ENCODE measurements at regions not wholly inside any gene's neighbourhood (a gene's known extent, or its start where the extent isn't known, plus 50 kb on each side); places are given as distances from the start of the nearest gene placed in this dataset.

DNA sequence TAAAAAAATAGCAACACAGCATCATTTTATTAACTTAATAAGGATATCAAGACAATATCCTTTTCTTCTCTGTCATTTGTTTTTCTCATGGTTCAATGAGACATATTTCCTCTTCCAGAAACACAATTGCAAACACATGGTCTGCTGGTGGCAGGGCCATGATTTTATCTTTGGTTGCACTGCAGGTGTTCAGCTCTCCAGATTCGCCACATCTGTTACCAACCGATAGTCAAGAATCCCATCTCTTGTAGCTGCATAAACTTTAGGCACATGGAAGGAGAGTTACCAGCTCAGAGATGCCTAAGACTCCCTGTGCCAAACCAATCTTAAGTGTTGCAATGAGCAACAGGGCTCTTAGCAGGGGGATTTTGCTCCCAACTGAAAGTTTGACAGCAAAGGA, 1303.2 kb upstream of the CELF4 start:
- TF ChIP-seq, protein P1, sequence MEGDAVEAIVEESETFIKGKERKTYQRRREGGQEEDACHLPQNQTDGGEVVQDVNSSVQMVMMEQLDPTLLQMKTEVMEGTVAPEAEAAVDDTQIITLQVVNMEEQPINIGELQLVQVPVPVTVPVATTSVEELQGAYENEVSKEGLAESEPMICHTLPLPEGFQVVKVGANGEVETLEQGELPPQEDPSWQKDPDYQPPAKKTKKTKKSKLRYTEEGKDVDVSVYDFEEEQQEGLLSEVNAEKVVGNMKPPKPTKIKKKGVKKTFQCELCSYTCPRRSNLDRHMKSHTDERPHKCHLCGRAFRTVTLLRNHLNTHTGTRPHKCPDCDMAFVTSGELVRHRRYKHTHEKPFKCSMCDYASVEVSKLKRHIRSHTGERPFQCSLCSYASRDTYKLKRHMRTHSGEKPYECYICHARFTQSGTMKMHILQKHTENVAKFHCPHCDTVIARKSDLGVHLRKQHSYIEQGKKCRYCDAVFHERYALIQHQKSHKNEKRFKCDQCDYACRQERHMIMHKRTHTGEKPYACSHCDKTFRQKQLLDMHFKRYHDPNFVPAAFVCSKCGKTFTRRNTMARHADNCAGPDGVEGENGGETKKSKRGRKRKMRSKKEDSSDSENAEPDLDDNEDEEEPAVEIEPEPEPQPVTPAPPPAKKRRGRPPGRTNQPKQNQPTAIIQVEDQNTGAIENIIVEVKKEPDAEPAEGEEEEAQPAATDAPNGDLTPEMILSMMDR (IDR thresholded peaks at IDR 0.05; ENCODE audit: low read length), result no peak
- TF ChIP-seq EZH2 (IDR thresholded peaks at IDR 0.05; ENCODE audit: borderline replicate concordance, low read length), result no peak
- Histone ChIP-seq H3K9me3 (ENCODE audit: low read length) (no peaks in the 10 kb centered on the region), H3K36me3 (ENCODE audit: insufficient read depth, low read length) (no peaks in the 10 kb centered on the region), H3K4me3 (ENCODE audit: low read depth, low read length, poor library complexity, severe bottlenecking) (no peak overlapping the region), H3F3A (ENCODE audit: insufficient read depth, low read length) (no peaks in the 10 kb centered on the region), H3K9me2 (ENCODE audit: low read depth, low read length) (no peaks in the 10 kb centered on the region), H2AFZ (ENCODE audit: low read length) (no peak overlapping the region), H4K20me1 (ENCODE audit: insufficient read depth, low read length) (no peaks in the 10 kb centered on the region), H3K79me2 (ENCODE audit: insufficient read depth, low read length) (no peaks in the 10 kb centered on the region), H3K4me1 (ENCODE audit: insufficient read depth, low read length, severe bottlenecking) (no peaks in the 10 kb centered on the region), H3K27me3 (ENCODE audit: insufficient read depth, low read length) (no peaks in the 10 kb centered on the region), H3K27ac (ENCODE audit: low read depth, low read length, poor library complexity, severe bottlenecking) (no peak overlapping the region), H3K4me2 (ENCODE audit: low read length) (no peak overlapping the region), H3K9ac (ENCODE audit: low read length) (no peak overlapping the region)

DNA sequence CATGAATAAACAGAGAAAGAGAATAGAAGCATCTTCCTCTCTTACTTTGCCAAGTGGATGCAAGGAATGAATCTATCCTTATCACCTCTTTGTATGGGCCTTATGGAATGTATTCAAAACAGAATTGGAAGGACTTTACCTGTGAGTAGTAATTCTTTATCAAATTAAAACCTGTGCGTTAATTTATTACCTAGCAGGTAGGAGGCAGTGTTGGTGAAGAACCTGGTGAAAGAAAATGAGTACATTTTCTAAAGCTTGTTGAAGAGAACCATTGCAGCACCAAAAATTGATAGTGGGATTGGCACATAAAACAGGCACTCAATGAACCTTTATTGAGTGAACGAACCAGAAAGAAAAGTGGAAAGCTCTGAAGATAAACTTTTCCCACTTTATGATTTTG, 1302.1 kb upstream of the CELF4 start:
- no peaks in the 10 kb centered on the region for H3K79me2 ChIP-seq (ENCODE audit: insufficient read depth, low read length)
- no peaks in the 10 kb centered on the region for H3K36me3 ChIP-seq (ENCODE audit: insufficient read depth, low read length)
- no peaks in the 10 kb centered on the region for H3K9me2 ChIP-seq (ENCODE audit: low read depth, low read length)
- TF ChIP-seq EZH2 (IDR thresholded peaks at IDR 0.05; ENCODE audit: borderline replicate concordance, low read length), result no peak
- TF ChIP-seq, protein P1 (IDR thresholded peaks at IDR 0.05; ENCODE audit: low read length), result no peak
- no peaks in the 10 kb centered on the region for H3K27me3 ChIP-seq (ENCODE audit: insufficient read depth, low read length)
- no peaks in the 10 kb centered on the region for H4K20me1 ChIP-seq (ENCODE audit: insufficient read depth, low read length)
- no peaks in the 10 kb centered on the region for H3K9me3 ChIP-seq (ENCODE audit: low read length)
- H3K9ac ChIP-seq (ENCODE audit: low read length), result no peak overlapping the region
- no peaks in the 10 kb centered on the region for H3F3A ChIP-seq (ENCODE audit: insufficient read depth, low read length)
- no peak overlapping the region for H3K4me3 ChIP-seq (ENCODE audit: low read depth, low read length, poor library complexity, severe bottlenecking)
- no peak overlapping the region for H2AFZ ChIP-seq (ENCODE audit: low read length)
- no peak overlapping the region for H3K27ac ChIP-seq (ENCODE audit: low read depth, low read length, poor library complexity, severe bottlenecking)
- H3K4me2 ChIP-seq (ENCODE audit: low read length), result no peak overlapping the region
- H3K4me1 ChIP-seq (ENCODE audit: insufficient read depth, low read length, severe bottlenecking), result no peaks in the 10 kb centered on the region

DNA sequence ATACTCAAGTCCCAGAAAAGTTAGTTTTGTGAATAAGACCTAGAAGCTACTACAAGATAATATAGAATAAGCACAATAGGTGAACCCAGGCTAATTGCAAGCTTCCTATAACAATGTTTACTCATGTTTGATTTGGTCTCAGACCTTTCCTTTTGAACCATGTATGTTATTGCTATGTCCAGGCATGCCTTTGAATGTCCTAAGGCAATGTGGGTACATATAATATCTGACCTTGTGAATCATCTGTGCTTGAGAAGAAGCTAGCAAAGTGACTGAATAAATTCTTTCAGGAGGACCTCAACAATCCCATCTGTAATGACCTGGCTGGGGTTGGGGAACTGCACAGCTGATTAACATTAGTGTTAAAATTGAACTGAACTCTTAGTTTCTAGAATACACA, 1285.9 kb upstream of the CELF4 start:
- no peak overlapping the region for H3K4me3 ChIP-seq (ENCODE audit: low read depth, low read length, poor library complexity, severe bottlenecking)
- no peak overlapping the region for H3K27ac ChIP-seq (ENCODE audit: low read depth, low read length, poor library complexity, severe bottlenecking)
- no peaks in the 10 kb centered on the region for H3K79me2 ChIP-seq (ENCODE audit: insufficient read depth, low read length)
- H3F3A ChIP-seq (ENCODE audit: insufficient read depth, low read length), result no peaks in the 10 kb centered on the region
- no peaks in the 10 kb centered on the region for H4K20me1 ChIP-seq (ENCODE audit: insufficient read depth, low read length)
- H3K36me3 ChIP-seq (ENCODE audit: insufficient read depth, low read length), result no peaks in the 10 kb centered on the region
- no peak overlapping the region for H3K4me2 ChIP-seq (ENCODE audit: low read length)
- H3K4me1 ChIP-seq (ENCODE audit: insufficient read depth, low read length, severe bottlenecking), result no peaks in the 10 kb centered on the region
- TF ChIP-seq, protein P1 (IDR thresholded peaks at IDR 0.05; ENCODE audit: low read length), result no peak
- H2AFZ ChIP-seq (ENCODE audit: low read length), result no peak overlapping the region
- H3K9me3 ChIP-seq (ENCODE audit: low read length), result no peaks in the 10 kb centered on the region
- H3K9me2 ChIP-seq (ENCODE audit: low read depth, low read length), result no peaks in the 10 kb centered on the region
- no peak overlapping the region for H3K9ac ChIP-seq (ENCODE audit: low read length)
- no peaks in the 10 kb centered on the region for H3K27me3 ChIP-seq (ENCODE audit: insufficient read depth, low read length)
